Colon (tissue), 2 donors: ENCODE measurements at regions not wholly inside any gene's neighbourhood (a gene's known extent, or its start where the extent isn't known, plus 50 kb on each side); places are given as distances from the start of the nearest gene placed in this dataset.

Experiments used
- FAIRE-seq: peaks from 2 replicates; lab custom pipeline; 2012; peaks lifted over from hg19 to GRCh38; lab: Jason Lieb, UNC
- donor health status: control.
- donor health status: control.

DNA sequence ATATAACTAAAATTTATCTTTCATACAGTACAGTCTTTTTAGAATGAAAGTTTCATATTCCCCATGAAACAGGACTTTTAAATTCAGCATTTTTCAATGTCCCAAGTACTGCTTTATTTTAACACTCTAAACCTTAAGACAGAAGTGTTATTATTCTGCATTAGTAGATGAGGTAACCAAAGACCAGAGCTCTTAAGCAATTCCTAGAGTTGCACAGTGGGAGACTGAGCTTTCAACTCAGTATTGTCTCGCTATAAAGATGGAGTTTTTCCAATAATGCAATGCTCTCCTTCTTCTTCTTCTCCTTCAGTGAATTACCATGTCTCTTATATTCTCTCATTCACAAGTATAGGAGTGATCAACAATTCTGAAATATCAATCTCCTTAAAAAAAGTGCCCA, 479.7 kb downstream of the CETN3 start:
- FAIRE-seq: no peak

DNA sequence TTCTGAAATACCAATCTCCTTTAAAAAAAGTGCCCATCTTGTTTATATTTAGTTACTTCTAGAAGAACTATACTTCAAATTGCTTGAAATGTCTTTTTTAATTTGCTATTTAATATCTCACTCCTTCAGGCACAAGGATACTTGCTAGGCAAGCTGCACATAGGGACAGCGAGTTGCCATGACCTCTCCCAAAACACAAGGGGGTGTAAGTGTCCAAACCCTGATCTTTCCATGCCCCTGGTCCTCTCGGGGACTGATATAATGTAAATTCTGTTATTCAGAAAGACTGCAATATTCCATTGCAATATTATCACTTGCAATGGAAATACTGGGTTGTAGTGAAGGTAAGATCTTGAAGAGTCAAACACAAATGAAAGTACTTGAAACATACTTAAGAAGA, 480.4 kb downstream of the CETN3 start:
- no peak for FAIRE-seq

DNA sequence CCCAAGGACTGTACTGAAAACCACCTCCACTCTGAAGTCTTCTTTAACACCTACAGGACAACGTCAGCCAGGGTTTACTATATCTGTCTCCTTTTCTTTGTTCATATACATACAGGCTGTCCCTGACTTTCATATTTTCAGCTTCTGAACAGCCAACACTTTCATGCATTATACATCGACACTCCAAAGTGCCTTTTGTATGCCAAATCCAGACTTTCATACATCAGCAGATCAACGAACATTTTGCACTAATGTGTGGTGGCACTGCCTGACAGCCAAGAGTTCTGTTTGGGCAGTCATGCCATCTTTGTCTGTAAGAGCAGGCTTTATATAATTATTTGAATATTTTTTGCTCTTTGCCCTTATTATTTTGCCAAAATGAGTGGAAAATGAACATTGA, 487.4 kb downstream of the CETN3 start:
- no peak for FAIRE-seq

DNA sequence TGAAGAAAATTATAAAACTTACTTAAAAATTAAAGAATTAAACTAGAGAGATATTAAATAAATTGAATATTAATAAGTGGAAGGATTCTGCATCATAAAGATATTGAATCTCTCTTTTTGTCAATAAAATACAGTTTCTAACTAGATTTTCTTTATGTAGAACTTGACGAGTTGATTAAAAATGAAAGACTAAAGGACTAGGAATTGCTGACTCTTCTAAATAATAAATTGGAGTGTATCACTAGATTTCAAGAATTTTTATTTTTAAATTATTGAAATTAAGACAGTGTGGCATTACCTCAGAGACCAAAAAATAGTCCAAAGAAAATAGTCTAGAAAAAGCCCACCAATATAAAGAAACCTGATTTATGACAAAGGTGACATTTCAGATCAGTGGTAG, 492.4 kb downstream of the CETN3 start:
- peak; percentile 14 for FAIRE-seq

DNA sequence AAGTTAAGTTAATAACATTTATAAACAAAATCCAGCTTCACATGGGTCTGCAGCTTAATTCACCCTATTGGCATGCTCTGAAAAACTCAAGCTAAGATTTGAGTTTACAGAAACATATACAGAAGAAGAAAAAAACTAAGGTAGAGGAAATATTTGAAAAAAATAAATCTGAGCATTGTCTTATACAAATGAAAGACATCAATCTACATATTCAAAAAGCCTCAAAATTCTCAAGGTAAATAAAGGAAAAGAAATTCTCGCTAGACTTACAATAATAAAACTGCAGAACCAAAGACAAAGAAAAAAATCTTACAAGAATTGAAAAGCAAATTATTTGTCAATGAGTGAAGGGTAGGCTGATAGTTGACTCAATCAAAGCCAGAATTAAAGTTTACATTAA, 493.4 kb downstream of the CETN3 start:
- no peak for FAIRE-seq

DNA sequence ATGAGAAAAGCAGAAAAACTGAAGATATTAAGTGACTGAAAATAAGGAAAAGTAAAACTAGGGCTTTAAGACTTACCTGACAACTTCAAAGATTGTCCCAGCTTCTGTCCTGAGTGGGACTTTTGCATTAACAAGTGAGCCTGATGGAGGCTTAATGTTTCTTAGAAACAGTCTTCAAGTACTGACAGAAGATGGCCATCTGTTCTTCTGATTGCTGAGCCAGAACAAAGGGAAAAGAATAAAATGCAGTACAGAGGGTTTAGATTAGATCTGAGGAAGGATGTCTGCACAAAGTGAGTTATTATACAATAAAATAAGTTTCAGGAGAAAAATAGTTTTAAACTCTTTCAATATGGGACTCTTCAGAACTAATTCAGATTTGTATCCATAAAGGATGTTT, 500.7 kb downstream of the CETN3 start:
- FAIRE-seq: no peak

DNA sequence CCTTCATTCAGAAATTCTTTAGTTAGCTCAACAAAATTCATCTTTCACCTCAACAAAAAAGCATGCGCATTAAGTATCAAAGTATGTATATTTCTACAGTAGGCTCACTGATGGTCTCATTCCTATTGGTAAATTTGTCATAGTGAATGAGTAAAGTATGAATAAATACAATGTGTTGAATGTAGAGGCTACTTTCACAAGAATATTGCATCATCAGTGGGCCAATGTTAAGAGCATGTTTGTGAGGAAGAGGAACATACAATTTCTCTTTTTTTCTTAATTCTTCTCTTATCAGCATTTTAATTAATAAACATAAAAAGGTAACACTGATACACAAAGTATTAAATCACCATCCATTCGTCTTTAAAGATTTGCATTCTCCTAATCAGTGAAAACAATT, 505.1 kb downstream of the CETN3 start:
- FAIRE-seq: no peak

DNA sequence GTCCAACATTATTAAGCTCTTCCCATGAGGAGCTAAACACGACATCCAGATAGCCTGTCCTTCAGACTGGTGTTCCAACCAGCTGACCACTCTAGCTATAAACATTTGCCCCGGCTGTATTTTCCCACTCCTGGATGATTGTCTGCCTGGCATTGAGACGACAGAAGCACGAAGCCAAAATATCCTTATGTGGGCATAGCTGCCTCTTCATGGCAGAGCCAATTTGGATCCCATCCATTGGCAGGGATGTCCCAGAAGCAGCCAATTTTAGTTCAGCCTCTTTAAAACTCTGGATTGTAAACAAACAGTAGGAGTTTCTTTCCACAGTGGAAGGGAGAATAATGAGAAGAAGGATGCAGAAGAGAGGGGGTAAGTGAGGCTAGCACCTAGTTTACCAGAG, 507.6 kb downstream of the CETN3 start:
- FAIRE-seq: no peak

DNA sequence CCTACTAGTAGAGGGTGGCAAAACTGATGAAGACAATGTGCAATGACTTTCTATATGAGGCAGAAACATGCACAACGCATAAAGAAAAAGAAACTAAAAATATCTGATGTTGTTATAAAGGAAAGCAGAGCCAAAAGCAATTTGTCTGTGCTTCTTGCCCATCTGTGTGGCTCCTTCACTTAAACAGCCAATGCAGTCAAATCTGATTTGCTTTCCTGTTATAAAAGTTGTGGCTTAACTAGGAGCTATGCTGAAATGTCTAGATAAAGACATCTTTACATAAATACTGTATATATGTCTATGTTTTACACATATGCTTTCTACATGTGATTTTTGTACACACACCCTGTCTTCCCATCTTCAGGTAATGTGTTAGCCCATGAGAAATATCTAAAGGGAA, 508.2 kb downstream of the CETN3 start:
- no peak for FAIRE-seq

DNA sequence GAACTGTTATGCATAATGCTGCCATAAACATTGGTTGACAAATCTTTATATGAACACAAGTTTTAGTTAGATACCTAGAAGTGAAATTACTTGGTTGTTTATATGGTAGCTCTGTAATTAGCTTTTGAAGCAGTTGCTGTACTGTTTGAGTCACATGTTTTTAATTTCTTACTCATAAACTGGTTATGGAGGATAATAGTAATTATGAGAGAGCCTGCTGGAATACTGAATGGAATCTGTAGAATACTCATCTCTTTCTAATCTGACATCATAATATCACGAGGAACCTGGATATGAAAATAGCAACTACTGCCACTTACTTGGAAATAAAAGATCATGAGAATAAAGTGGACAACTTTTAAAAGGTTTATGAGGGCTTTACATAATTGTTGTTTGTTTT, 509.2 kb downstream of the CETN3 start:
- FAIRE-seq: no peak

DNA sequence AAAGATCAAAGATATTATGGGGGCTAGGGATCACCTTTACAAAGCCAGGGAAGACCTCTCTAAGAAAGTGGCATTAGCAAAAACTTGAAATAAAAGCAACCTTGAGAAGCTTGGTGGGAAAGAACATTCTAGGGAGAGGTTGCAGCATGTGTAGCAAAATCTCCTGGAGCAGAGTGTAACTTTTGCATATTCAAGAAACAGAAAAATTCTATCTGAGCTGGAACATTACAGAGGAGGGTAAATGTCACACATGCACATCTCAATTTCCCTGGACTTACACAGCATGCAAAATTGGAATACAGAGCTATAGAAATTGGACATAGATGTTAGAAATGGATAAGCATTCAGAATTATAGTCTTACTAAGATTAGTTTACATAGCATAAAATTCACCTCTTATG, 510.0 kb downstream of the CETN3 start:
- FAIRE-seq: no peak

DNA sequence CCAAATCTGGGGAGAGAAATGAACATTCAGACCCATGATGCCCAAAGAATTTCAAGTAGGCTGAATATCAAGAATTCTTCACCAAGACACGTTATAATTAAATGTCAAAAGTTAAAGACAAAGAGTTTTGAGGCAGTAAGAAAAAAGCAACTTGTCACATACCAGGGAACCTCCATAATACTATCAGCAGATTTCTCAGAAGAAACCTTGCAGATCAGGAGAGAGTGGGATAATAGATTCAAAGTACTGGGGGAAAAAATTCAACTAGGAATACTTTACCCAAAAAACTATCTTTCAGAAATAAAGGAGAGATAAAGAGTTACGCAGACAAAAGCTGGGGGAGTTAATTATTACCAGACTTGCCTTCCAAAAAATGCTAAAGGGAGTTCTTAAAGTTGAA, 516.0 kb downstream of the CETN3 start:
- FAIRE-seq: no peak

DNA sequence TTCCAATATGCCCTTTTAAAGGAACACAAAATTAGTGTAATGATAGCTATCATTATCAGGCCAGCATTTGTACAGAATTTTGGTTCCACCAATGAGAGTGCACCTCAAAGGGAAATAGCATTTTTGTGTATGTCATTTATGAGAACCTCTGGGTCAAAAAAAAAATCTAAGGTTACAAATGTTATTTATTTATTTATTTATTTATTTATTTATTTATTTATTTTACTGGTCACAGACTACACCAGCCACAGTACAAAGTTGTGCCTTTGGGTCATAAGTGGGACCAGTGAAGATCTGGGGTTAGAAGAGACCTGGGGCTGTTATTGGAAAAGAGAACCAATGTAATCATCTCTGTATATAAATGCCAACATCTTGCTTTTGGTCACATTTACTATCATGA, 523.9 kb downstream of the CETN3 start:
- no peak for FAIRE-seq

DNA sequence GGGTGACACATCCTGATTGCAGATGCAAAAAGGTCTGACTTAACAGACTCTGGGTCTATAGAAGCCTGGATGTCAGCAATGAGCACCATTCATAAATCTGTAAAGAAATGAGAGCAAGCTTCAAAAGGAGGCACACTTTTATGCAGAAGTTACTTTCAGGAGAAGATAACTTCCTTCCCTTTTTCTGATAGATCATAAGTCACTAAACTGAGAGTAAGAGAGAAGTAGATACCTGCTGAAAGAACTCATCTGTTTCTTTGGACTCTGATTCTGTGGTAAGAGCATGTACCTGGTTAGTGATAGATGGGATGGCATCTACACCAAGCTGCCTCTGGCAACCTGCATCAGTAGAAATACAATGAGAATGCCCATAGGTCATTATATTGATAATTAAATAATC, 525.6 kb downstream of the CETN3 start:
- FAIRE-seq: no peak

DNA sequence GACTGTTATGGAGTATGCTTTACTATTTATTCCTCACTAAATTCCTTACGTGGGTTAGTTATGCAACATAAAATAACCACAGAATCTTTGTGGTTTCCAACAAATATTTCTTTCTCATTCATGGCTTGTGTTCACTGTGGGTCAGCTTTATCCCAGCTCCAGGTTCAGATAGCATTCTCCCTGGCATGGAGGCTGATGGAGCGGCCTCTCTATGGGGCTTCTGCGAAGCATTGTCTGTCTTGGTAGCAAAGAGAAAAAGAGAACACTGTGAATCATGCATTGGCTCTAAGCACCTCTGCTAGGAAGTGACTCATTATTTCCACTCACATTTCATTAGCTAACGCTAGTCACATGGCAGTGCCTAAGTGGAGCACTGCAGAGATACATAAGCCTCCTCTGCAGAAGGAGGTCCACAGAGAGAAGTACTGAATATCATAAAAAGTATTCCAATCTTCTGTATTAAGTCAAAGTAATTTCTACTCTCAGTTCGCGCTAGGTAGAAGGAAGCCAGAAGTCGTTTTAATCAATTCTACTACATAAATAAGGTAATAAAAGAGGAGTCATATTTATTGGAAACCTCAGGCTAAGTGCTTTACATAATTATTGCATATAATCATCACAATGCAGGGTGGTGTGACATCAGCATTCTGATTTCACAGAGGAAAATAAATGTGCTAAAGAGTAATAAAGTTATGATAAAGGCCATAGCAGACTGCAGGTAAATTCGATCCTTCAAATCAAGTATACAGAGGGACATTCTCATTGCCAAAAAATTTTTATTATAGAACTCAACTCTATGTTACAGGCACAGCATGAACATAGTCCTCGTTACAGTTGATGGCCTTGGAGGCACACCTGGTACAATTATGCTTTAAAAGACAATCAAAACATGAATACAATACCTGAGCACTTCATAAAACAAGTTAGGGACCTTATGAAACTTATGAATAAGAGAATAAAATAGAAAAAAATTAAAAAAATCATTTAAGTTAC, 531.1 kb downstream of the CETN3 start:
- FAIRE-seq: no peak

DNA sequence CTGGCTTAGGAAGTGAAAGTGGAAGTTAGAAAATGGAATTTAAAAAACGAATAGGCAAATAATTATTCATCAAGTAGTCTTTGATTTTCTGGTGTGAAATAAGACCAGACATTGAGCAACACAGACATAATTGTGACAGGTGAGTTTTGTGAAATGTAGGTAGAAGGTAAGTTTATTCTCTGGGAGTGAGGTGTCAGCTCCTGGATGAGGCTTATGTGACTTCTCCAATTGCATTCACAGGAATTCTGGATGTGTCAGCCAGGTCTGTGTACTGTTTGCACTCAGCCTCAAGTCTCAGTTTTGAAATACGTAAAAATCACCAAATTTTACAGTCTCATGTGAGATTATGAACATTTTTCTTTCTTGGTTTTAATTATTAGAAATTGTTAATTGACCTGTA, 537.6 kb downstream of the CETN3 start:
- no peak for FAIRE-seq

DNA sequence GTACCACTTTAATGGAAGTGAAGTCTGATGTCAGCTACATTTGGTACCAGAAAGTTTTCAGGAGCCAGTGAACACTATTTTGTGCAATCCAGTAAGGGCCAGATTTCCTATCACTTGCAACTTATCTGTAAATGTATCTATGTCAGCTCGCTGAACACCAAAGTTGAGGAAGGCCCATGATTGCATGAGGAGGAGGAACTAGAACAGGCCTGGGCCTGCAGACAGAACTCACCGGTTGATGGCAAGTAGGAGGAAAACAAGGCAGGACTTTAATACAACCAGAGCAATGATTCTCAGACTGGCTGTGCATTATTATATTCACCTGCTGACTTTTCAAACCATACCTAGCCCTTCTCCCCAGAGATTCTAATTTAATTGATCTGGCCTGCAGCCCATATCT, 540.2 kb downstream of the CETN3 start:
- no peak for FAIRE-seq

DNA sequence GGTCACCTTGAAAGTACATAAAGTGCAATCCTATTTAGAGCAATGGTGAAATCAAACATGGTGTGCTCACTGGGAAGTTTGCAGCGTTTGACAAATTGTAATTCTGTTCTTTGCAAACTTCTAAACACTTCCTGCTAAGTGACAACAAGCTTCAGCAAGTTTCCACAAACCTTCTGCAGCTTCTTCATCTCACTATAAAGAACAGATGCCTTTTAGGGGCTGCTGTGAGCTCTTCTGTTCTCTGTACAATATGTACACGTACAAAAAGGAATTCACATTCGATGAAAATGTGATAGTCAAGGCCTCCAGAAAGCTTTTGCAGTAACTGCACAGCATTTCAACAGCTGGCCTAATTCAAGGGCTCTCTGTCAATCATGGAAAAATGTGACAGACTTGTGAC, 543.1 kb downstream of the CETN3 start:
- no peak for FAIRE-seq

DNA sequence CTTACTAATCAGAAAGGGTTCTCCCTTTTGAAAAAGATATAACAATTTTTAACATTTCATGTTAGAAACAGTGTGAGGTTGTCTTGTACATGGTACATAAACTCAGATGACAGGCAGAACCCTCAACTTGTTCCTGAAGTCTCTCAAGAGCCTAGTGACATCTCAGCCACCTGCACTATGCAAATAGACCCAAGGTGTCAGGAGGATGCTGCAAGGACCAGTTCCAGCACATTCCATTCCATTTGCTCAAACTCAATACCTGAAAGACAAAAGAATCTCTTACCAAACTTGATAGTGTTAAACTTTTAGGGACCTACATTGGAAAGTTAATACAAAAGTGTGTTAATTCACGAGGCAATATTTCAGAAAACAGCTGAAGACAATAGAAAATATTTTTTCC, 544.6 kb downstream of the CETN3 start:
- FAIRE-seq: no peak

DNA sequence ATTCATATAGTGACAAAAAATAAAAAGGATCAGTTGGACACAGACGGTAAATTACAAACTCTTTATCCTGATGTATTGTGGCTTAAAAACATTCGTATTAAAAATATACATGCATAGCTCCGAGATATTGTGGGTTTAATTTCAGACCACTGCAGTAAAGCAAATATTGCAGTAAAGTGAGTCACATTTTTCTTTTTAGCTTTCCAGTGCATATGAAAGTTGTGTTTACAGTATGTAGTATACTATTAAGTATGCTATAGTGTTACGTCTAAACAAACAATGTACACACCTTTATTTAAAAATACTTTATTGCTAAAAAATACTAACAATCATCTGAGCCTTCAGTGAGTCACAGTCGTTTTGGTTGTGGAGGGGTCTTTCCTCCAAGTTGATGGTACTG, 551.8 kb downstream of the CETN3 start:
- FAIRE-seq: no peak

DNA sequence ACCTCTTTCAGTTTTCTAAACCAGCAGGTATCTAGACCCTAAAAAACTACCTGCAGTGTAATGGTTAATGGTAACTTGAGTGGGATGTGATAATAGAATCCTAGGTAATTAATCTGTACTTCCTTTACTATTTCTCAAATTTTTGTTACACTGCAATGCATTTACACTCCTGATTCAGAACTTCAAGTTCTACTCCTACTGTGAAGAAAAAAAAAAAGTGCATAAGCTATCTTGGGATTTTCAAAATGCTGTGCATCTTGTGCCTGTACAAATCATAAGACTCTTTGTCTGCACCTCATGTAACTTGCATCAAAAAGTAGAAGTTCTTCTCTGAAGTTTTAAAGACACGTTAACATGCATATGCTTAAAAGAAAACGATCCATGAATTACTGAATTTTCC, 554.1 kb downstream of the CETN3 start:
- FAIRE-seq: no peak

DNA sequence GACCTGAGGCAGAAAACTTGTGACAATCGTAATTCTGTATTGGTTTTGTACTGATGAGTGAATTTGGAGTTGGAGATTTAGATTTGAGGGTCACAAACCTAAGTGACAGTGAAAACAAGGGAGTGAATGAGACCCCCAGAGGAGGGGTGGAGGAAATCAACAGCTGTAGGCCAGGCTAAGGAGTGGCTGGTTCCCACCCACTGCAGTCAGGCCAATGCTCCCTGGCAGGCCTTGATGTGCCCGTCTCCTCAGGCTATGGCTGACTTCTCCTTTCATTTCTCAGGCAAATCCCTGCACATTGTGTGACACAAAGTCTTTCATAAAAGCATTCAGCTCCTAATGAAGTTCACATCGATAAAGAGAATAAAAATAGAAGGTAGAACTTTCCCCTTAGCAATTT, 557.6 kb downstream of the CETN3 start:
- no peak for FAIRE-seq

DNA sequence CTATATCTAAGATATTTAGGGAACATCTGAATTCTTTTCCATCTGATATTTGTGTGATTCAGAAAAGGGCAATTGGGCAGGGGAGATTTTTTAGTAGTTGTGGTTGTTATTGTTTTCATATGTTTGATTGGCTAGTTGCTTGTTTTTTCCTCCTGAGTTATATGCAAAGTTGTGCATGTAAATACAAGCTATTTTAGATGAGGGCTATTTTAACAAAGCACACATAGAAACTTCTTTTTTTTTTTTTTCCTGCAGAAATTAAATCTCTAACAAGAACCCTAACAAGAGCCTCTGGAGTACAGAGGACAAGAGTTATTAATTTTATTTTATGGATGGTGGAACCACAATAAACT, 559.1 kb downstream of the CETN3 start:
- no peak for FAIRE-seq

DNA sequence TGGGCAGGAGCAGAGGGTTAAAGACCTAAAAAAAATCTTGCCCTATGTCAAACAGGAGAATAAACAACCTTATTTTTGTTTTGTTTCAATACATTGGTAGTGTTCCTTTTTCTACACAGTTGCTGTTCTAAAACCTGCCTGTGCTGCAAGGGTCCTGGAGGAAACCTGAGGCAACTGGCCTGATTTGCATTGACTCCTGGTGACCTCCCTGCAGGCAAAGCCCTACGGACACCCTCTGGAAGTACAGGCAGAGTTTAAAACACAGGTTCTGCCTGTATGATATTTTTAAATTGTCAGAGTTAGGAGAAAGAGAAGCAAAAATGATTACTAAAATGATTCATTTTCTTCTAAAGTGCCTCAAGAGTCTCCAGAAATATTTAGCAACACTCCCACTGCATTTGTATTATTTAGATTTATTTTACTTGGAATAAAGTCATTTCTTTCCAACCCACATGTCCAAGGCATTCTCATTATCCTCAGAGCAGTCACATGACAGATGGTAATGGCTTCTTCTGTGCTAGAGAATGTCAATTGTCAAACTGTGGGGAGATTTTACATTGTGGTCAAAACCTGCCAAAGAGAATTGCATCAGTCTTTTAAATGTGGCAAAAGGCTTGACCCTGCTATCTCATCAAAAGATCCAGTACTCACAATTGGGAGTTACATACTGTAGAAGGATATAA, 559.6 kb downstream of the CETN3 start:
- no peak for FAIRE-seq
